ENCODE measurements at regions not wholly inside any gene's neighbourhood (a gene's known extent, or its start where the extent isn't known, plus 50 kb on each side); places are given as distances from the start of the nearest gene placed in this dataset.
A peak's percentile ranks its signal among the peaks of the same experiment; 100 is the strongest.
"Not testable (repeated sequence)": the region's sequence is repeated elsewhere in the genome, so short reads cannot be mapped to it uniquely, and the experiment has no call there.

GRCh38 chr12:67543021-67543770 lies 105.3 kb upstream of the DYRK2 start:
- Histone ChIP-seq H3K27ac (ENCODE audit: low read length) (no peak overlapping the region), H3K9me2 (replicated peaks; ENCODE audit: insufficient read depth, low read length) (no peaks in the 10 kb centered on the region), H3K27me3 (replicated peaks; ENCODE audit: insufficient read depth, low read length) (no peaks in the 10 kb centered on the region), H3K9me3 (replicated peaks; ENCODE audit: insufficient read depth, low read length) (no peaks in the 10 kb centered on the region), H3K36me3 (replicated peaks; ENCODE audit: insufficient read depth, low read length) (no peaks in the 10 kb centered on the region), H2AFZ (ENCODE audit: low read length) (no peak overlapping the region), H3K4me1 (ENCODE audit: low read length) (peaks cover 19% of the 10 kb centered on the region), H3F3A (ENCODE audit: insufficient read depth, low read length) (peaks cover 13% of the 10 kb centered on the region), H3K79me2 (ENCODE audit: low read length) (no peaks in the 10 kb centered on the region), H4K20me1 (ENCODE audit: insufficient read depth, low read length) (no peaks in the 10 kb centered on the region), H3K9ac (ENCODE audit: low read length) (no peak overlapping the region), H3K4me2 (ENCODE audit: low read depth, low read length) (no peak overlapping the region), H3K4me3 (ENCODE audit: low read length) (no peak overlapping the region)
- TF ChIP-seq EZH2phosphoT487 (IDR thresholded peaks at IDR 0.05; ENCODE audit: low read length) (no peak), CTCF (IDR thresholded peaks at IDR 0.05; ENCODE audit: low read length) (no peak), EZH2 (optimal IDR thresholded peaks at IDR 0.05; ENCODE audit: low read depth, low read length) (no peak)
- no peak for DNase-seq

- TF ChIP-seq EZH2 (optimal IDR thresholded peaks at IDR 0.05; ENCODE audit: low read depth, low read length) = no peak
- no peak for TF ChIP-seq EZH2phosphoT487 (IDR thresholded peaks at IDR 0.05; ENCODE audit: low read length)
- no peak for TF ChIP-seq CTCF (IDR thresholded peaks at IDR 0.05; ENCODE audit: low read length)
- Histone ChIP-seq H3F3A (ENCODE audit: insufficient read depth, low read length) (peaks cover 13% of the 10 kb centered on the region), H3K9ac (ENCODE audit: low read length) (no peak overlapping the region), H3K79me2 (ENCODE audit: low read length) (no peaks in the 10 kb centered on the region), H3K4me1 (ENCODE audit: low read length) (peaks cover 19% of the 10 kb centered on the region), H3K36me3 (replicated peaks; ENCODE audit: insufficient read depth, low read length) (no peaks in the 10 kb centered on the region), H2AFZ (ENCODE audit: low read length) (no peak overlapping the region), H4K20me1 (ENCODE audit: insufficient read depth, low read length) (no peaks in the 10 kb centered on the region), H3K4me2 (ENCODE audit: low read depth, low read length) (no peak overlapping the region), H3K9me2 (replicated peaks; ENCODE audit: insufficient read depth, low read length) (no peaks in the 10 kb centered on the region), H3K27ac (ENCODE audit: low read length) (no peak overlapping the region), H3K27me3 (replicated peaks; ENCODE audit: insufficient read depth, low read length) (no peaks in the 10 kb centered on the region), H3K4me3 (ENCODE audit: low read length) (no peak overlapping the region), H3K9me3 (replicated peaks; ENCODE audit: insufficient read depth, low read length) (no peaks in the 10 kb centered on the region)
- DNase-seq = no peak
Measured at GRCh38 chr12:67545298-67545697, 103.2 kb upstream of the DYRK2 start.

- TF ChIP-seq CTCF (IDR thresholded peaks at IDR 0.05; ENCODE audit: low read length) (no peak), EZH2phosphoT487 (IDR thresholded peaks at IDR 0.05; ENCODE audit: low read length) (no peak), EZH2 (optimal IDR thresholded peaks at IDR 0.05; ENCODE audit: low read depth, low read length) (no peak)
- H2AFZ ChIP-seq (ENCODE audit: low read length) = no peak overlapping the region
- peaks cover 6% of the 10 kb centered on the region for H3K4me1 ChIP-seq (ENCODE audit: low read length)
- no peaks in the 10 kb centered on the region for H4K20me1 ChIP-seq (ENCODE audit: insufficient read depth, low read length)
- H3K9me3 ChIP-seq (replicated peaks; ENCODE audit: insufficient read depth, low read length) = no peaks in the 10 kb centered on the region
- H3K27ac ChIP-seq (ENCODE audit: low read length) = no peak overlapping the region
- no peaks in the 10 kb centered on the region for H3K79me2 ChIP-seq (ENCODE audit: low read length)
- no peak overlapping the region for H3K9ac ChIP-seq (ENCODE audit: low read length)
- no peaks in the 10 kb centered on the region for H3K27me3 ChIP-seq (replicated peaks; ENCODE audit: insufficient read depth, low read length)
- no peak overlapping the region for H3K4me3 ChIP-seq (ENCODE audit: low read length)
- H3K9me2 ChIP-seq (replicated peaks; ENCODE audit: insufficient read depth, low read length) = no peaks in the 10 kb centered on the region
- H3K4me2 ChIP-seq (ENCODE audit: low read depth, low read length) = no peak overlapping the region
- no peak for DNase-seq
- peaks cover 2% of the 10 kb centered on the region; the same call in 1 of the 2 replicates for H3F3A ChIP-seq (ENCODE audit: insufficient read depth, low read length)
- no peaks in the 10 kb centered on the region for H3K36me3 ChIP-seq (replicated peaks; ENCODE audit: insufficient read depth, low read length)
Measured at GRCh38 chr12:67546746-67547145, 101.8 kb upstream of the DYRK2 start.

- not testable (repeated sequence) for H3K27ac ChIP-seq (ENCODE audit: low read length); H3K4me1 ChIP-seq (ENCODE audit: low read length); H3K9ac ChIP-seq (ENCODE audit: low read length); H3K36me3 ChIP-seq (replicated peaks; ENCODE audit: insufficient read depth, low read length); H3K9me3 ChIP-seq (replicated peaks; ENCODE audit: insufficient read depth, low read length); H3K4me3 ChIP-seq (ENCODE audit: low read length); H3K9me2 ChIP-seq (replicated peaks; ENCODE audit: insufficient read depth, low read length); H4K20me1 ChIP-seq (ENCODE audit: insufficient read depth, low read length); H3F3A ChIP-seq (ENCODE audit: insufficient read depth, low read length); H3K79me2 ChIP-seq (ENCODE audit: low read length); H3K27me3 ChIP-seq (replicated peaks; ENCODE audit: insufficient read depth, low read length)
- Histone ChIP-seq H3K4me2 (ENCODE audit: low read depth, low read length) (peak overlapping the region; percentile 47; the same call in 1 of the 2 replicates), H2AFZ (ENCODE audit: low read length) (peak overlapping the region; percentile 77)
- DNase-seq = peak; percentile 87
Measured at GRCh38 chr12:67555075-67555717, 93.3 kb upstream of the DYRK2 start.

Measured in MM.1S (cell line).